Chondrocyte (in vitro differentiated cells): ENCODE measurements at regions not wholly inside any gene's neighbourhood (a gene's known extent, or its start where the extent isn't known, plus 50 kb on each side); places are given as distances from the start of the nearest gene placed in this dataset.
"Not testable (repeated sequence)": the region's sequence is repeated elsewhere in the genome, so short reads cannot be mapped to it uniquely, and the experiment has no call there.

Experiments
- DNase-seq: peaks from one replicate; pipeline ENCODE4 v3.0.0; 2021; ENCODE audit warnings: mixed read lengths, low spot score
- H3K27ac Mint-ChIP-seq: one replicate; pipeline ENCODE4 v1.8.0; 2021; ENCODE audit warnings: mild to moderate bottlenecking, moderate library complexity, mixed read lengths; ENCODE audit not compliant: unreplicated experiment
- H3K27me3 Mint-ChIP-seq: 2 replicates; pipeline ENCODE4 v1.8.0; 2021; ENCODE audit warnings: low read depth, mixed read lengths
- H3K36me3 Mint-ChIP-seq: 2 replicates; pipeline ENCODE4 v1.8.0; 2021; ENCODE audit warnings: low read depth, mixed read lengths
- H3K4me1 Mint-ChIP-seq: 2 replicates; pipeline ENCODE4 v1.8.0; 2021; ENCODE audit warnings: low read depth, mild to moderate bottlenecking, mixed read lengths
- H3K4me3 Mint-ChIP-seq: one replicate; pipeline ENCODE4 v1.8.0; 2021; ENCODE audit warnings: mild to moderate bottlenecking, moderate library complexity, mixed read lengths; ENCODE audit not compliant: unreplicated experiment
- H3K9me3 Mint-ChIP-seq: 2 replicates; pipeline ENCODE4 v1.8.0; 2021; ENCODE audit warnings: low read depth, mixed read lengths
- TF ChIP-seq, protein P1 (sequence below): fragments of 200-600 bp; sonication (generic); IDR thresholded peaks from 2 replicates; pipeline ENCODE4 v1.5.0; 2021; ENCODE audit warnings: antibody characterized with exemption, mild to moderate bottlenecking, moderate library complexity

DNA sequence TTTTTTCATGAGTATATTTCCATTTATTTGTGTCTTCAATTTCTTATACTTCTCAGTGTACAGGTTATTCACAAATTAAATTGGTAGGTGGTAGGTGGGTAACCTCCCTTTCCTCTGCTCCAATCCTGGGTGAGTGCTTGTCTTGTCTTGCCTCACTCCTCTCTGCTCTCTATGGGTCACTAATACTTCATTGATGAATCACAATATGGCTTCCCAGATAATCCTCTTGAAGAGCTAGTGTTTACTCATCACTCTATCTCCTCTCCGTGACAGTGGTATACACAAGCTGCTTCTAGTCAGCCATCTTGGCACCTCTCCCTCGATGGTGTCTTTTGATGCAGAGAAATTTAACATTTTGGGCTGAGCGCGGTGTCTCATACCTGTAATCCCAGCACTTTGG is 331.8 kb upstream of the NMUR2 start:
- Mint-ChIP-seq H3K4me3 (no peak overlapping the region), H3K27me3 (no peaks in the 10 kb centered on the region)
- TF ChIP-seq, protein P1, sequence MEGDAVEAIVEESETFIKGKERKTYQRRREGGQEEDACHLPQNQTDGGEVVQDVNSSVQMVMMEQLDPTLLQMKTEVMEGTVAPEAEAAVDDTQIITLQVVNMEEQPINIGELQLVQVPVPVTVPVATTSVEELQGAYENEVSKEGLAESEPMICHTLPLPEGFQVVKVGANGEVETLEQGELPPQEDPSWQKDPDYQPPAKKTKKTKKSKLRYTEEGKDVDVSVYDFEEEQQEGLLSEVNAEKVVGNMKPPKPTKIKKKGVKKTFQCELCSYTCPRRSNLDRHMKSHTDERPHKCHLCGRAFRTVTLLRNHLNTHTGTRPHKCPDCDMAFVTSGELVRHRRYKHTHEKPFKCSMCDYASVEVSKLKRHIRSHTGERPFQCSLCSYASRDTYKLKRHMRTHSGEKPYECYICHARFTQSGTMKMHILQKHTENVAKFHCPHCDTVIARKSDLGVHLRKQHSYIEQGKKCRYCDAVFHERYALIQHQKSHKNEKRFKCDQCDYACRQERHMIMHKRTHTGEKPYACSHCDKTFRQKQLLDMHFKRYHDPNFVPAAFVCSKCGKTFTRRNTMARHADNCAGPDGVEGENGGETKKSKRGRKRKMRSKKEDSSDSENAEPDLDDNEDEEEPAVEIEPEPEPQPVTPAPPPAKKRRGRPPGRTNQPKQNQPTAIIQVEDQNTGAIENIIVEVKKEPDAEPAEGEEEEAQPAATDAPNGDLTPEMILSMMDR = no peak

DNA sequence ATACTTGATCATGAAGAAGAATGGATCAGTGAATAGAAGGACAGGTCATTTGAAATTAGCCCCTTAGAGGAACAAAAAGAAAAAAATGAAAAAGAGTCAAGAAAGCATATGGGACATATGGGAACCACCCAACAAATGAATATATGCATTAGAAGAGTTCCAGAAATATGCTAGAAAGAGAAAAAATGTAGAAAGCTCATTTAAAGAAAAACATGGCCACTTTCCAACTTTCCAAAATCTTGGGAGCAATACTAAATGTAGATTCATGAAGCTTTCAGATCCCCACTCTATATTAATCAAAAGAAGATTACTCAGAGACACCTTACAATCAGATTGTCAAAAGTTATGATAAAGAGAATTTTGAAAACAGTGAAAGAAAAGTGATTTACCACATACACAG is 334.8 kb upstream of the NMUR2 start:
- Mint-ChIP-seq H3K4me3 (no peak overlapping the region), H3K9me3 (peaks cover 15% of the 10 kb centered on the region)

More for the DNA sequence above, 331.8 kb upstream of the NMUR2 start:
- Mint-ChIP-seq H3K9me3 (peaks cover 12% of the 10 kb centered on the region), H3K36me3 (no peaks in the 10 kb centered on the region), H3K27ac (no peak overlapping the region), H3K4me1 (no peaks in the 10 kb centered on the region)
- DNase-seq = no peak

DNA sequence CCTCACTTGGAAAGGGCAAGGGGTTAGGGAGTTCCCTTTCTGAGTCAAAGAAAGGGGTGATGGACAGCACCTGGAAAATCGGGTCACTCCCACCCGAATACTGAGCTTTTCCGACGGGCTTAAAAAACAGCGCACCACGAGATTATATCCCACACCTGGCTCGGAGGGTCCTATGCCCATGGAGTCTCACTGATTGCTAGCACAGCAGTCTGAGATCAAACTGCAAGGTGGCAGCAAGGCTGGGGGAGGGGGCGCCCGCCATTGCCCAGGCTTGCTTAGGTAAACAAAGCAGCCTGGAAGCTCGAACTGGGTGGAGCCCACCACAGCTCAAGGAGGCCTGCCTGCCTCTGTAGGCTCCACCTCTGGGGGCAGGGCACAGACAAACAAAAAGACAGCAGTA is 336.0 kb upstream of the NMUR2 start:
- H3K4me1 Mint-ChIP-seq, DNase-seq, H3K27ac Mint-ChIP-seq, H3K27me3 Mint-ChIP-seq, H3K4me3 Mint-ChIP-seq, H3K36me3 Mint-ChIP-seq: not testable (repeated sequence)
- peaks cover 15% of the 10 kb centered on the region for H3K9me3 Mint-ChIP-seq

More for the DNA sequence above, 334.8 kb upstream of the NMUR2 start:
- no peaks in the 10 kb centered on the region for H3K4me1 Mint-ChIP-seq
- no peaks in the 10 kb centered on the region for H3K36me3 Mint-ChIP-seq
- H3K27me3 Mint-ChIP-seq = no peaks in the 10 kb centered on the region
- no peak for DNase-seq
- no peak overlapping the region for H3K27ac Mint-ChIP-seq
- TF ChIP-seq, protein P1 = no peak

DNA sequence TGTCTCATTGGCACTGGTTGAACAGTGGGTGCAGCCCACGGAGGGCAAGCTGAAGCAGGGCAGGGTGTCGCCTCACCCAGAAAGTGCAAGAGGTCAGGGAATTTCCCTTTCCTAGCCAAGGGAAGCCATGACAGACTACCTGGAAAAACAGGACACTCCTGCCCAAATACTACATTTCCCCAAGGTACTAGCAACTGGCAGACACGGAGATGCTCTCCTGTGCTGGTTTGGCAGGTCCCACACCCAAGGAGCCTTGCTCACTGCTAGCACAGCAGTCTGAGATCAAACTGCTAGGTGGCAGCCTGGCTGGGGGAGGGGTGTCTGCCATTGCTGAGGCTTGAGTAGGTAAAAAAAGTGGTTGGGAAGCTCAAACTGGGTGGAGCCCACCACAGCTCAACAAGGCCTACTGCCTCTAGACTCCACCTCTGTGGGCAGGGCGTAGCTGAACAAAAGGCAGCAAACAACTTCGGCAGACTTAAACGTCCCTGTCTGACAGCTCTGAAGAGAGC is 382.7 kb upstream of the NMUR2 start:
- not testable (repeated sequence) for H3K27me3 Mint-ChIP-seq, H3K4me1 Mint-ChIP-seq, H3K36me3 Mint-ChIP-seq, DNase-seq, H3K4me3 Mint-ChIP-seq, H3K27ac Mint-ChIP-seq
- peaks cover 24% of the 10 kb centered on the region for H3K9me3 Mint-ChIP-seq

DNA sequence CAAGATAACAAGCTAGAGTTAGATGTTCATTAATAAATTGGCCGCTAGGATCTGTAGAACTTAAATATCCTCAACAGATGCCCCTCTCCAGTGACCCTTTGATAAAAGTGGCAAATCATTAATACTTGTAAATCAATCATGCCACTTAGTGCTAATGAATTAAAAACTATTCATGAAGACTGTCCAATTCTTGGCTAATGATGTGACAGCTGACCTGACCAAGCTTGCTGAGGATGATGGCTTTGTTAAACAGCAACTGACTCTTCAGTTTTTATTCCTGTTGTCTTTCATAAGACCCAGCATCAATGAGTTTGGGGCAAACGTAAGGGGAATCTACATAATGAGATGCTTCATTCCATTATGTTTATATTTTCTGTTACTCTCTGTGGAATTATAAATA is 396.8 kb upstream of the NMUR2 start:
- TF ChIP-seq, protein P1 = no peak
- DNase-seq = no peak
- Mint-ChIP-seq H3K9me3 (no peaks in the 10 kb centered on the region), H3K36me3 (no peaks in the 10 kb centered on the region), H3K4me1 (no peaks in the 10 kb centered on the region), H3K4me3 (no peak overlapping the region), H3K27ac (no peak overlapping the region), H3K27me3 (peaks cover 1% of the 10 kb centered on the region)

DNA sequence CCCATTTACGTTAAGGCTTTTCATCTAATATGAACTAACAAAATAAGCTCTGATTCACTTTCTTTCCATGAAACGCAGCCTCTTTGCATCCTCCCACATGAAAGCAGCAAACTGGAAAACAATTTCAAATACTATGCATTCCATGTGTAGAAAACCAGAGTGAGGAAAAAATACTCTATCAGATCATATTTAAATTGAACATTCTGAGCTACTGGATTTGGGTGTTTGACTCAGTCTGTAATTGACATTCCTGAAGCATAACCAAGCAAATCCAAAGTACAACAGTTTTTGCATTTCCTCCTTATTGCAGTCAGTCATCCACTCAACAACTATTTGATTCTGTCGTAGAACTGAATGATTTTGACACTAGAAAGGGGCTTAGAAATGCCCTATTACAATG is 399.1 kb upstream of the NMUR2 start:
- no peaks in the 10 kb centered on the region for H3K36me3 Mint-ChIP-seq
- no peak overlapping the region for H3K27ac Mint-ChIP-seq
- H3K27me3 Mint-ChIP-seq = no peaks in the 10 kb centered on the region
- H3K4me3 Mint-ChIP-seq = no peak overlapping the region
- TF ChIP-seq, protein P1 = no peak
- no peaks in the 10 kb centered on the region for H3K9me3 Mint-ChIP-seq
- DNase-seq = no peak
- no peaks in the 10 kb centered on the region for H3K4me1 Mint-ChIP-seq
